MM.1S (cell line): ENCODE measurements at regions not wholly inside any gene's neighbourhood (a gene's known extent, or its start where the extent isn't known, plus 50 kb on each side); places are given as distances from the start of the nearest gene placed in this dataset.

ENCODE experiments used
- EZH2 ChIP-seq: fragments of 300-600 bp; sonication (generic); optimal IDR thresholded peaks from 2 replicates; pipeline ENCODE3; 2017; ENCODE audit warnings: low read depth, mild to moderate bottlenecking, antibody characterized with exemption, low read length, mixed read lengths
- EZH2phosphoT487 ChIP-seq: fragments of 300-600 bp; sonication (generic); IDR thresholded peaks from 2 replicates; pipeline ENCODE4 v1.6.1; 2018; ENCODE audit warnings: antibody characterized with exemption, low read length
- TF ChIP-seq, protein P1 (sequence below): fragments of 300-600 bp; sonication (generic); IDR thresholded peaks from 2 replicates; pipeline ENCODE4 v1.5.1; 2016; ENCODE audit warnings: antibody characterized with exemption, low read length, mixed read lengths

- TF ChIP-seq, protein P1, sequence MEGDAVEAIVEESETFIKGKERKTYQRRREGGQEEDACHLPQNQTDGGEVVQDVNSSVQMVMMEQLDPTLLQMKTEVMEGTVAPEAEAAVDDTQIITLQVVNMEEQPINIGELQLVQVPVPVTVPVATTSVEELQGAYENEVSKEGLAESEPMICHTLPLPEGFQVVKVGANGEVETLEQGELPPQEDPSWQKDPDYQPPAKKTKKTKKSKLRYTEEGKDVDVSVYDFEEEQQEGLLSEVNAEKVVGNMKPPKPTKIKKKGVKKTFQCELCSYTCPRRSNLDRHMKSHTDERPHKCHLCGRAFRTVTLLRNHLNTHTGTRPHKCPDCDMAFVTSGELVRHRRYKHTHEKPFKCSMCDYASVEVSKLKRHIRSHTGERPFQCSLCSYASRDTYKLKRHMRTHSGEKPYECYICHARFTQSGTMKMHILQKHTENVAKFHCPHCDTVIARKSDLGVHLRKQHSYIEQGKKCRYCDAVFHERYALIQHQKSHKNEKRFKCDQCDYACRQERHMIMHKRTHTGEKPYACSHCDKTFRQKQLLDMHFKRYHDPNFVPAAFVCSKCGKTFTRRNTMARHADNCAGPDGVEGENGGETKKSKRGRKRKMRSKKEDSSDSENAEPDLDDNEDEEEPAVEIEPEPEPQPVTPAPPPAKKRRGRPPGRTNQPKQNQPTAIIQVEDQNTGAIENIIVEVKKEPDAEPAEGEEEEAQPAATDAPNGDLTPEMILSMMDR, result no peak
- TF ChIP-seq EZH2phosphoT487, result no peak
- no peak for TF ChIP-seq EZH2
Observed at GRCh38 chr16:73199214-73199613, 151.3 kb upstream of the ZFHX3 start.
